HepG2 (cell line): ENCODE measurements at regions not wholly inside any gene's neighbourhood (a gene's known extent, or its start where the extent isn't known, plus 50 kb on each side); places are given as distances from the start of the nearest gene placed in this dataset.

Source experiments
- ATAC-seq: fragments of 200-7000 bp; cut with Tn5 transposase; 3 replicates; pipeline ENCODE4 v1.9.1; 2020; ENCODE audit warnings: mild to moderate bottlenecking, moderate library complexity
- BruUV-seq: library from RNA; stranded (reverse); fragments of 400-500 nt; replicated peaks from 2 replicates; lab custom pipeline; 2021; lab: Mats Ljungman, UMichigan
- CTCF ChIA-PET: fragments of 300-600 bp; formaldehyde crosslinking; extraction: SDS; loops from one replicate; lab custom pipeline; 2021; ENCODE audit warnings: low total read pairs, inconsistent platforms, low intra/inter-chr PET ratio; lab: Yijun Ruan, JAX
- POLR2A ChIA-PET: fragments of 350-600 bp; sonication (Branson Sonifier 250); formaldehyde crosslinking; loops from one replicate; lab custom pipeline; 2020; ENCODE audit warnings: antibody characterized with exemption, inconsistent platforms; lab: Yijun Ruan, JAX
- DNase-seq: peaks from one replicate; pipeline ENCODE4 v3.0.0-alpha.2; 2015; ENCODE audit warnings: low spot score
- FAIRE-seq: peaks from 3 replicates; lab custom pipeline; 2011; peaks lifted over from hg19 to GRCh38; lab: Jason Lieb, UNC
- H2AFZ ChIP-seq: one replicate; pipeline ENCODE4 v1.6.1; 2011; ENCODE audit warnings: low read length, inconsistent platforms
- H3K27ac ChIP-seq: fragments of 300-600 bp; 3 replicates; pipeline ENCODE4 v1.8.0; 2011; ENCODE audit warnings: mixed run types, mild to moderate bottlenecking, mixed read lengths, low read length, inconsistent platforms; ENCODE audit not compliant: insufficient read depth; ENCODE audit errors: extremely low read length
- H3K27me3 ChIP-seq, 2 experiments: fragments of 200-600 bp in 1 of 2; 2 replicates in 1 of 2; 3 replicates in 1 of 2; pipeline versions ENCODE4 v1.6.0 to v1.8.0; 2011; ENCODE audit warnings: low read length in 2 of 2, mild to moderate bottlenecking in 2 of 2, moderate library complexity in 2 of 2, inconsistent platforms in 1 of 2; ENCODE audit not compliant: insufficient read depth in 2 of 2, control insufficient read depth in 1 of 2
- H3K36me3 ChIP-seq, 2 experiments: fragments of 200-600 bp in 1 of 2; replicated peaks in 1 of 2; 2 replicates in 1 of 2; 3 replicates in 1 of 2; pipeline versions ENCODE4 v1.5.1 to v1.8.0; 2011; ENCODE audit warnings: low read length in 2 of 2, inconsistent platforms in 1 of 2; ENCODE audit not compliant: insufficient read depth in 2 of 2, control insufficient read depth in 1 of 2
- H3K4me1 ChIP-seq: 2 replicates; pipeline ENCODE4 v1.5.1; 2012; ENCODE audit warnings: low read length, inconsistent platforms; ENCODE audit not compliant: insufficient read depth
- H3K4me2 ChIP-seq: 2 replicates; pipeline ENCODE4 v1.6.0; 2011; ENCODE audit warnings: low read depth, low read length, inconsistent platforms
- H3K4me3 ChIP-seq, 3 experiments: fragments of 200-600 bp in 1 of 3; sonication (generic), shearing (Covaris generic) in 1 of 3; replicated peaks in 1 of 3; 2 replicates each; pipeline ENCODE4 v1.5.1; 2011 to 2016; ENCODE audit warnings: low read length in 3 of 3, inconsistent platforms in 2 of 3, low read depth in 2 of 3, mild to moderate bottlenecking in 2 of 3, control low read depth in 1 of 3, mixed read lengths in 1 of 3; ENCODE audit not compliant: insufficient read depth in 1 of 3
- H3K79me2 ChIP-seq: one replicate; pipeline ENCODE4 v1.6.1; 2011; ENCODE audit warnings: low read length, inconsistent platforms; ENCODE audit not compliant: insufficient read depth
- H3K9ac ChIP-seq: 2 replicates; pipeline ENCODE4 v1.6.0; 2011; ENCODE audit warnings: mild to moderate bottlenecking, low read depth, low read length, inconsistent platforms; ENCODE audit not compliant: insufficient read depth
- H3K9me3 ChIP-seq: 2 replicates; pipeline ENCODE4 v1.5.1; 2012; ENCODE audit warnings: mild to moderate bottlenecking, low read length
- H4K20me1 ChIP-seq: 2 replicates; pipeline ENCODE4 v1.6.0; 2011; ENCODE audit warnings: inconsistent platforms, mild to moderate bottlenecking, low read length, moderate library complexity; ENCODE audit not compliant: insufficient read depth
- MAF1 ChIP-seq: sonication (generic); formaldehyde crosslinking; IDR thresholded peaks from 2 replicates; pipeline ENCODE4 v1.5.0; 2020; ENCODE audit warnings: missing genetic modification reagents, borderline replicate concordance
- RBM22 ChIP-seq: fragments of 200-400 bp; formaldehyde crosslinking; optimal IDR thresholded peaks from 2 replicates; pipeline ENCODE3; 2017; ENCODE audit warnings: mild to moderate bottlenecking, low read length, moderate library complexity
- ZFP36L1 ChIP-seq: sonication (generic); formaldehyde crosslinking; IDR thresholded peaks from 2 replicates; pipeline ENCODE4 v1.8.0; 2022; ENCODE audit warnings: mild to moderate bottlenecking, missing genetic modification reagents, moderate library complexity
- ZMYM2 ChIP-seq: sonication (generic); formaldehyde crosslinking; IDR thresholded peaks from 2 replicates; pipeline ENCODE4 v1.8.0; 2022; ENCODE audit warnings: mild to moderate bottlenecking, missing genetic modification reagents
- ZMYM4 ChIP-seq: sonication (generic); formaldehyde crosslinking; IDR thresholded peaks from 2 replicates; pipeline ENCODE4 v1.8.1; 2023; ENCODE audit warnings: mild to moderate bottlenecking, missing genetic modification reagents
- ZNF124 ChIP-seq: sonication (generic); formaldehyde crosslinking; IDR thresholded peaks from 2 replicates; pipeline ENCODE4 v1.4.0; 2020; ENCODE audit warnings: missing genetic modification reagents
- ZNF20 ChIP-seq: sonication (generic); formaldehyde crosslinking; IDR thresholded peaks from 2 replicates; pipeline ENCODE4 v1.4.0; 2020; ENCODE audit warnings: mild to moderate bottlenecking, moderate library complexity, missing genetic modification reagents
- ZNF3 ChIP-seq: IDR thresholded peaks from 2 replicates; pipeline ENCODE4 v1.7.0; 2017; ENCODE audit warnings: inconsistent platforms
- ZNF672 ChIP-seq: sonication (generic); formaldehyde crosslinking; IDR thresholded peaks from 2 replicates; pipeline ENCODE4 v1.8.1; 2022; ENCODE audit warnings: missing genetic modification reagents
- ZNF782 ChIP-seq: sonication (generic); formaldehyde crosslinking; IDR thresholded peaks from 2 replicates; pipeline ENCODE4 v1.4.0; 2020; ENCODE audit warnings: missing genetic modification reagents, mild to moderate bottlenecking, borderline replicate concordance
- ZSCAN20 ChIP-seq: sonication (generic); formaldehyde crosslinking; IDR thresholded peaks from 2 replicates; pipeline ENCODE4 v1.4.0; 2020; ENCODE audit warnings: missing genetic modification reagents, mild to moderate bottlenecking, borderline replicate concordance
- ZSCAN9 ChIP-seq: IDR thresholded peaks from 2 replicates; pipeline ENCODE4 v1.6.1; 2016; ENCODE audit warnings: borderline replicate concordance
- WGBS: methylation state at CpG from one replicate; pipeline ENCODE4 v1.1.6; 2017; ENCODE audit warnings: low lambda C conversion rate; 5-methylcytosine and 5-hydroxymethylcytosine counted together
- in situ Hi-C: cut with HindIII; loops from 2 replicates; pipeline ENCODE4 v1.10.0; 2017; ENCODE audit warnings: low pct_unique_long_range_greater_than_20kb; ENCODE audit not compliant: extremely low pct_ligation_motif_present
- intact Hi-C: fragments of 100-400 bp; cut with micrococcal nuclease; formaldehyde crosslinking; loops from one replicate; pipeline ENCODE4 v1.10.0; 2022; ENCODE audit not compliant: unreplicated experiment
- TF ChIP-seq, protein P1 (sequence below): sonication (generic); formaldehyde crosslinking; conservative IDR thresholded peaks from 2 replicates; pipeline ENCODE4 v1.4.0; 2020; ENCODE audit warnings: missing genetic modification reagents
- TF ChIP-seq, protein P2 (sequence below): sonication (generic); formaldehyde crosslinking; IDR thresholded peaks from 2 replicates; pipeline ENCODE4 v1.9.0; 2021; ENCODE audit warnings: missing genetic modification reagents, borderline replicate concordance

DNA sequence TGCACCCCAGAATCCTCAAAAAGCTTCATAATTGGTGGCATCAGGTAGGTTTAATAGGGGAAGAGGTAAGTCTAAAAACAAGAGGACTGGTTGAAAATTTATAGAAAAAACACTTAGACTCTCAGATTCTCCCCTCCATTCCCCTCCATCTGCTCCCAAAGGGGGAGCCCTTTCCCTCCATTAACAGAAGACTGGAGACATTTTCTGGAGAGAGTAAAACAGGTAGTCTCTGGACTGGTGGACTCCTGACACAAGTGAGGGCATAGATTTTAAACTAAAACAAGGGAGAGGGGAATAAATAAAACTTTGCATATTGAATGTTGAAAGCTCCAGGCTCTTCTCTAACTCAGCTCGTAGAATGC lies 54.0 kb upstream of the IPO9 start:
- 17% methylated on average over 1 of the region's 1 CpG for WGBS
- H3K9me3 ChIP-seq = no peaks in the 10 kb centered on the region
- no peak overlapping the region for H2AFZ ChIP-seq
- H3K9ac ChIP-seq = no peak overlapping the region
- H3K79me2 ChIP-seq = no peaks in the 10 kb centered on the region
- intact Hi-C loops = no loop called here
- DNase-seq = no peak
- TF ChIP-seq ZSCAN20 (no peak), RBM22 (no peak), ZNF782 (CRISPR knock-in tag) (no peak), ZMYM4 (CRISPR knock-in tag) (no peak)
- TF ChIP-seq, protein P1, sequence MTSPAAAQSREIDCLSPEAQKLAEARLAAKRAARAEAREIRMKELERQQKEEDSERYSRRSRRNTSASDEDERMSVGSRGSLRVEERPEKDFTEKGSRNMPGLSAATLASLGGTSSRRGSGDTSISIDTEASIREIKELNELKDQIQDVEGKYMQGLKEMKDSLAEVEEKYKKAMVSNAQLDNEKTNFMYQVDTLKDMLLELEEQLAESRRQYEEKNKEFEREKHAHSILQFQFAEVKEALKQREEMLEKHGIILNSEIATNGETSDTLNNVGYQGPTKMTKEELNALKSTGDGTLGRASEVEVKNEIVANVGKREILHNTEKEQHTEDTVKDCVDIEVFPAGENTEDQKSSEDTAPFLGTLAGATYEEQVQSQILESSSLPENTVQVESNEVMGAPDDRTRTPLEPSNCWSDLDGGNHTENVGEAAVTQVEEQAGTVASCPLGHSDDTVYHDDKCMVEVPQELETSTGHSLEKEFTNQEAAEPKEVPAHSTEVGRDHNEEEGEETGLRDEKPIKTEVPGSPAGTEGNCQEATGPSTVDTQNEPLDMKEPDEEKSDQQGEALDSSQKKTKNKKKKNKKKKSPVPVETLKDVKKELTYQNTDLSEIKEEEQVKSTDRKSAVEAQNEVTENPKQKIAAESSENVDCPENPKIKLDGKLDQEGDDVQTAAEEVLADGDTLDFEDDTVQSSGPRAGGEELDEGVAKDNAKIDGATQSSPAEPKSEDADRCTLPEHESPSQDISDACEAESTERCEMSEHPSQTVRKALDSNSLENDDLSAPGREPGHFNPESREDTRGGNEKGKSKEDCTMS (CRISPR knock-in tag) = no peak
- H3K27ac ChIP-seq = no peak overlapping the region
- ChIA-PET CTCF (no interaction called here), POLR2A (no interaction called here)
- no peaks in the 10 kb centered on the region for H3K36me3 ChIP-seq
- FAIRE-seq = no peak
- H3K4me2 ChIP-seq = no peak overlapping the region
- in situ Hi-C loops = no loop called here
- ATAC-seq = no peak
- H3K27me3 ChIP-seq = peaks cover 0 to 5% of the 10 kb centered on the region in 2 experiments; a peak in 1 of 5 replicates
- BruUV-seq = no TSS peak
- no peaks in the 10 kb centered on the region for H4K20me1 ChIP-seq
- no peaks in the 10 kb centered on the region for H3K4me1 ChIP-seq
- H3K4me3 ChIP-seq = no peak overlapping the region

GRCh38 chr1:201775380-201775779 lies 53.6 kb upstream of the IPO9 start:
- H3K4me2 ChIP-seq = no peak overlapping the region
- no peak for ATAC-seq
- ChIA-PET POLR2A (no interaction called here), CTCF (no interaction called here)
- in situ Hi-C loops (no loop called here), intact Hi-C loops (no loop called here)
- H3K9ac ChIP-seq = no peak overlapping the region
- H3K27me3 ChIP-seq = peaks cover 0 to 7% of the 10 kb centered on the region in 2 experiments; a peak in 2 of 5 replicates
- no TSS peak for BruUV-seq
- H3K4me1 ChIP-seq = no peaks in the 10 kb centered on the region
- no peaks in the 10 kb centered on the region for H3K79me2 ChIP-seq
- DNase-seq = no peak
- no peak overlapping the region for H3K4me3 ChIP-seq
- no peak overlapping the region for H2AFZ ChIP-seq
- 5% methylated on average over 3 of the region's 3 CpGs for WGBS
- TF ChIP-seq, protein P2, sequence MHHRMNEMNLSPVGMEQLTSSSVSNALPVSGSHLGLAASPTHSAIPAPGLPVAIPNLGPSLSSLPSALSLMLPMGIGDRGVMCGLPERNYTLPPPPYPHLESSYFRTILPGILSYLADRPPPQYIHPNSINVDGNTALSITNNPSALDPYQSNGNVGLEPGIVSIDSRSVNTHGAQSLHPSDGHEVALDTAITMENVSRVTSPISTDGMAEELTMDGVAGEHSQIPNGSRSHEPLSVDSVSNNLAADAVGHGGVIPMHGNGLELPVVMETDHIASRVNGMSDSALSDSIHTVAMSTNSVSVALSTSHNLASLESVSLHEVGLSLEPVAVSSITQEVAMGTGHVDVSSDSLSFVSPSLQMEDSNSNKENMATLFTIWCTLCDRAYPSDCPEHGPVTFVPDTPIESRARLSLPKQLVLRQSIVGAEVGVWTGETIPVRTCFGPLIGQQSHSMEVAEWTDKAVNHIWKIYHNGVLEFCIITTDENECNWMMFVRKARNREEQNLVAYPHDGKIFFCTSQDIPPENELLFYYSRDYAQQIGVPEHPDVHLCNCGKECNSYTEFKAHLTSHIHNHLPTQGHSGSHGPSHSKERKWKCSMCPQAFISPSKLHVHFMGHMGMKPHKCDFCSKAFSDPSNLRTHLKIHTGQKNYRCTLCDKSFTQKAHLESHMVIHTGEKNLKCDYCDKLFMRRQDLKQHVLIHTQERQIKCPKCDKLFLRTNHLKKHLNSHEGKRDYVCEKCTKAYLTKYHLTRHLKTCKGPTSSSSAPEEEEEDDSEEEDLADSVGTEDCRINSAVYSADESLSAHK (CRISPR knock-in tag) = no peak
- TF ChIP-seq ZNF3 (CRISPR knock-in tag) (no peak), ZFP36L1 (CRISPR knock-in tag) (no peak), ZNF672 (CRISPR knock-in tag) (no peak), ZMYM2 (CRISPR knock-in tag) (no peak), ZNF124 (no peak), ZSCAN9 (CRISPR knock-in tag) (no peak), ZNF20 (CRISPR knock-in tag) (no peak), MAF1 (no peak)
- H3K27ac ChIP-seq = no peak overlapping the region
- no peaks in the 10 kb centered on the region for H3K36me3 ChIP-seq
- no peaks in the 10 kb centered on the region for H4K20me1 ChIP-seq
- FAIRE-seq = no peak
- H3K9me3 ChIP-seq = no peaks in the 10 kb centered on the region
